Keratinocyte (primary cell): ENCODE measurements at regions not wholly inside any gene's neighbourhood (a gene's known extent, or its start where the extent isn't known, plus 50 kb on each side); places are given as distances from the start of the nearest gene placed in this dataset.

Experiments
- DNase-seq: peaks from one replicate; pipeline ENCODE4 v3.0.0-alpha.2; 2011; ENCODE audit warnings: low read depth, missing footprints, low spot score
- FAIRE-seq: peaks from 2 replicates; lab custom pipeline; 2011; peaks lifted over from hg19 to GRCh38; lab: Jason Lieb, UNC
- H2AFZ ChIP-seq: 2 replicates; pipeline ENCODE4 v1.6.0; 2012; ENCODE audit warnings: low read length, control low read depth, inconsistent platforms; ENCODE audit not compliant: control insufficient read depth
- H3K27ac ChIP-seq: 2 replicates; pipeline ENCODE4 v1.5.1; 2011; ENCODE audit warnings: low read length; ENCODE audit not compliant: control insufficient read depth, insufficient read depth
- H3K27me3 ChIP-seq: 3 replicates; pipeline ENCODE4 v1.6.0; 2011; ENCODE audit warnings: low read length; ENCODE audit not compliant: control insufficient read depth, insufficient read depth; ENCODE audit errors: extremely low read depth
- H3K36me3 ChIP-seq, 2 experiments: 2 replicates in 1 of 2; 3 replicates in 1 of 2; pipeline ENCODE4 v1.5.1; 2011; ENCODE audit warnings: low read length in 2 of 2, mild to moderate bottlenecking in 1 of 2; ENCODE audit not compliant: control insufficient read depth in 2 of 2, insufficient read depth in 2 of 2; ENCODE audit errors: extremely low read depth in 1 of 2
- H3K4me1 ChIP-seq: 3 replicates; pipeline ENCODE4 v1.5.1; 2011; ENCODE audit warnings: low read length; ENCODE audit not compliant: control insufficient read depth, insufficient read depth; ENCODE audit errors: extremely low read depth
- H3K4me2 ChIP-seq: 3 replicates; pipeline ENCODE4 v1.6.0; 2011; ENCODE audit warnings: low read depth, low read length; ENCODE audit not compliant: control insufficient read depth, insufficient read depth; ENCODE audit errors: extremely low read depth
- H3K4me3 ChIP-seq, 3 experiments: fragments of 200-600 bp in 1 of 3; sonication (generic) in 1 of 3; 2 replicates in 2 of 3; 3 replicates in 1 of 3; pipeline ENCODE4 v1.5.1; 2011 to 2016; ENCODE audit warnings: low read length in 3 of 3, mild to moderate bottlenecking in 3 of 3, control low read depth in 2 of 3, inconsistent platforms in 1 of 3, low read depth in 1 of 3, mixed read lengths in 1 of 3, mixed run types in 1 of 3, moderate library complexity in 1 of 3; ENCODE audit not compliant: control insufficient read depth in 2 of 3, insufficient read depth in 2 of 3; ENCODE audit errors: extremely low read depth in 1 of 3
- H3K79me2 ChIP-seq: 2 replicates; pipeline ENCODE4 v1.6.0; 2012; ENCODE audit warnings: low read length; ENCODE audit not compliant: control insufficient read depth, insufficient read depth
- H3K9ac ChIP-seq: 3 replicates; pipeline ENCODE4 v1.6.0; 2011; ENCODE audit warnings: low read length; ENCODE audit not compliant: control insufficient read depth, insufficient read depth; ENCODE audit errors: extremely low read depth
- H3K9me1 ChIP-seq: 3 replicates; pipeline ENCODE4 v1.6.0; 2011; ENCODE audit warnings: low read length; ENCODE audit not compliant: control insufficient read depth, insufficient read depth; ENCODE audit errors: extremely low read depth
- H3K9me3 ChIP-seq: 2 replicates; pipeline ENCODE4 v1.5.1; 2012; ENCODE audit warnings: low read depth, low read length; ENCODE audit not compliant: control insufficient read depth
- H4K20me1 ChIP-seq: 3 replicates; pipeline ENCODE4 v1.6.0; 2011; ENCODE audit warnings: low read length; ENCODE audit not compliant: control insufficient read depth, insufficient read depth; ENCODE audit errors: extremely low read depth
- EZH2 ChIP-seq: IDR thresholded peaks from one replicate; pipeline ENCODE4 v1.6.1; 2012; ENCODE audit warnings: inconsistent platforms, mild to moderate bottlenecking, low read length, moderate library complexity
- dilution Hi-C: fragments of 300-500 bp; cut with MboI; formaldehyde crosslinking; loops from one replicate; pipeline ENCODE4 v1.7.0; 2020; ENCODE audit warnings: low sequenced_read_pairs; ENCODE audit not compliant: extremely low pct_ligation_motif_present
- TF ChIP-seq, protein P1 (sequence below), 3 experiments: IDR thresholded peaks in 1 of 3; conservative IDR thresholded peaks in 1 of 3; optimal IDR thresholded peaks in 1 of 3; 2 replicates in 2 of 3; 3 replicates in 1 of 3; pipeline versions ENCODE3 to v1.5.1; 2011; ENCODE audit warnings: low read length in 3 of 3, mild to moderate bottlenecking in 3 of 3, moderate library complexity in 2 of 3, control low read depth in 1 of 3, inconsistent platforms in 1 of 3; ENCODE audit not compliant: insufficient read depth in 2 of 3; ENCODE audit errors: extremely low read depth in 1 of 3

DNA sequence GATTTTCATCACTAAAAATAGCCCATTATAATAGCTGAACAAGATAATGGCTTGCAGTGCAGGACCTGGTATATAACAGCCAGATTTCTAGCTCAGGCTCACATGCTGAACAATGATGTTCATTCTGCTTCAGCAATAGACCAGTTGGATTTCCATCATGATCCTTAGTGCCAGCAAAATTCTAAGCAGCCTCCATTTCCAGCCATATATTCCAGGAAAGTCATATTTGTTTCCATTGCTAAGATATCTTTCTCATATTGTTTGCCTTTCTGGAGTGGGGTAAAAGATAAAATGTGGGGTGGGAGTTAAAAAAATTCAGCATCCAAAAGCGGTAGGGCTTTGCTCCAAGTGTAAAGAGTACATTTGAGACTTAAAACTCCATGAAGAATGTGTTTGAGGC, 2344.1 kb downstream of the PCDH7 start:
- Histone ChIP-seq H3K27me3 (no peaks in the 10 kb centered on the region), H3K9me1 (no peaks in the 10 kb centered on the region), H3K4me3 (no peak overlapping the region), H3K4me1 (no peaks in the 10 kb centered on the region), H4K20me1 (no peaks in the 10 kb centered on the region), H3K36me3 (no peaks in the 10 kb centered on the region), H3K27ac (no peak overlapping the region), H3K9me3 (peaks cover 1% of the 10 kb centered on the region), H3K79me2 (no peaks in the 10 kb centered on the region), H3K4me2 (no peak overlapping the region), H2AFZ (no peak overlapping the region), H3K9ac (no peak overlapping the region)
- no peak for DNase-seq
- dilution Hi-C loops, result no loop called here
- TF ChIP-seq, protein P1, sequence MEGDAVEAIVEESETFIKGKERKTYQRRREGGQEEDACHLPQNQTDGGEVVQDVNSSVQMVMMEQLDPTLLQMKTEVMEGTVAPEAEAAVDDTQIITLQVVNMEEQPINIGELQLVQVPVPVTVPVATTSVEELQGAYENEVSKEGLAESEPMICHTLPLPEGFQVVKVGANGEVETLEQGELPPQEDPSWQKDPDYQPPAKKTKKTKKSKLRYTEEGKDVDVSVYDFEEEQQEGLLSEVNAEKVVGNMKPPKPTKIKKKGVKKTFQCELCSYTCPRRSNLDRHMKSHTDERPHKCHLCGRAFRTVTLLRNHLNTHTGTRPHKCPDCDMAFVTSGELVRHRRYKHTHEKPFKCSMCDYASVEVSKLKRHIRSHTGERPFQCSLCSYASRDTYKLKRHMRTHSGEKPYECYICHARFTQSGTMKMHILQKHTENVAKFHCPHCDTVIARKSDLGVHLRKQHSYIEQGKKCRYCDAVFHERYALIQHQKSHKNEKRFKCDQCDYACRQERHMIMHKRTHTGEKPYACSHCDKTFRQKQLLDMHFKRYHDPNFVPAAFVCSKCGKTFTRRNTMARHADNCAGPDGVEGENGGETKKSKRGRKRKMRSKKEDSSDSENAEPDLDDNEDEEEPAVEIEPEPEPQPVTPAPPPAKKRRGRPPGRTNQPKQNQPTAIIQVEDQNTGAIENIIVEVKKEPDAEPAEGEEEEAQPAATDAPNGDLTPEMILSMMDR (optimal IDR thresholded peaks at IDR 0.05 in 1 of 3, IDR thresholded peaks at IDR 0.05 in 1 of 3, conservative IDR thresholded peaks at IDR 0.05 in 1 of 3; ENCODE audit: extremely low read depth in 1 of 3, insufficient read depth in 2 of 3, low read length in 3 of 3), result no peak
- no peak for TF ChIP-seq EZH2
- FAIRE-seq, result no peak

DNA sequence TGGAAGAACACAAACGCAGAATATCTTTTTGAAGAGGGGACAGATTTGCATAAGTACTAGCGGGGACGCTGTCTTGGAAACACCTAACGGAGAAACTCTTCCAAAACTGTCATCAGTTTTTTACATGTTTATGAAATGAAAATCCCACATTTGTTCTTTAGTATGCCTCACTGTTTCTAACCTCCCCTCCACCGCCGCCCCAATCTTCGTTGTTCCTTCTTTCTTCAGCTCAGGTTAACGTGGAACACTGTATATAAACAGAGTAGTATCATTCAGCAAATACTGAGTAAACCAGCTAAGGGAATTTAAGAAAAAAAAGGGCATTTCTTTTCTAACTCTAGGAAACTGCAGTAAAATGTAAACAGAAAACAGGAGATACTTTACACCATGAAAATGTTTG, 2345.6 kb downstream of the PCDH7 start:
- dilution Hi-C loops, result no loop called here
- DNase-seq, result no peak
- no peak for TF ChIP-seq EZH2
- TF ChIP-seq, protein P1 (optimal IDR thresholded peaks at IDR 0.05 in 1 of 3, IDR thresholded peaks at IDR 0.05 in 1 of 3, conservative IDR thresholded peaks at IDR 0.05 in 1 of 3; ENCODE audit: extremely low read depth in 1 of 3, insufficient read depth in 2 of 3, low read length in 3 of 3), result no peak
- no peak for FAIRE-seq
- H3K9ac ChIP-seq, result no peak overlapping the region
- no peak overlapping the region for H3K27ac ChIP-seq
- H3K79me2 ChIP-seq, result no peaks in the 10 kb centered on the region
- no peaks in the 10 kb centered on the region for H4K20me1 ChIP-seq
- H3K4me1 ChIP-seq, result no peaks in the 10 kb centered on the region
- H3K4me2 ChIP-seq, result no peak overlapping the region
- peaks cover 2% of the 10 kb centered on the region for H3K9me3 ChIP-seq
- no peak overlapping the region for H2AFZ ChIP-seq
- H3K36me3 ChIP-seq, result no peaks in the 10 kb centered on the region
- H3K4me3 ChIP-seq, result no peak overlapping the region
- H3K27me3 ChIP-seq, result no peaks in the 10 kb centered on the region
- H3K9me1 ChIP-seq, result no peaks in the 10 kb centered on the region
